ENCODE measurements at regions not wholly inside any gene's neighbourhood (a gene's known extent, or its start where the extent isn't known, plus 50 kb on each side); places are given as distances from the start of the nearest gene placed in this dataset.

DNA sequence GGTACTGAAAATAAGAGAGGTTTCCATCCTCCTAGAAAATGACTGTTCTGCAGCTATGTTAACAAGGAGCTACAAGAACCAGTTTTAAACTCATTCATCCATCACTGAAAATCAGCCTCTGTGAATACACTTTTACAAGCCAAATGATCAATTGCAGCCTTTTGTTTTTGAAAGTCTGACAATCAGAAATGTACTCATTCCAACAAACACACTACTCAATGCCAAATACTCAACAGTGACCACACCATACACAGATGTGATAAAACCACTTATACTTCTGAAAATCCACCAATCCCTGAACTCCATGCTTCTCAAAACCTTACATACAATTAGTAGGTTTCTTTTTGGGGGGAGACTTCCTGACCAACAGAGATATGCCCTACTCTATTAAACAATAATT is 663.9 kb upstream of the CHAC2 start:
- Histone ChIP-seq H3K4me3 (ENCODE audit: low read length) (no peak overlapping the region), H3K9me3 (ENCODE audit: control insufficient read depth, low read length) (no peaks in the 10 kb centered on the region), H3K27me3 (ENCODE audit: control insufficient read depth, insufficient read depth) (no peaks in the 10 kb centered on the region), H3K4me1 (ENCODE audit: control insufficient read depth, insufficient read depth, low read length) (no peaks in the 10 kb centered on the region), H3K27ac (ENCODE audit: low read length) (no peak overlapping the region)
- intact Hi-C loops (cut with DNase I), result no loop called here
- DNase-seq (no peak), ATAC-seq (no peak)

DNA sequence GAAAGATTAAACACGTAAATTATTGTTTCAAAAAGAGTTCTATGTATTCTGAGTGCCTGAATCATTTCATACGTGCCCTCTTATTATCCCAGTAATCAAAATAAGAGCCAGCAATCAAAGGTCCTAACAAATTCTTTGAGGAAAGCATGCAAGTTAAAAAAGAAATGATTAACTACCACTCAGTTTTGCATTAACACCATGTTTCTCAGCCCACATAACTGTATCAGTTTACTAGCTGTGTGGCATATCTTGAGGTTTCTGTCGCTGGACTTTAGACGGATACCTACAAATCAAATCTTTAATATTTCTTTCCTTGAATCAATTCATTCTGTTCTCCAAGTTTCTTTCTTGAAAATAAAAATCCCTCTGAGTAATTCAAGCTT is 668.9 kb upstream of the CHAC2 start:
- Histone ChIP-seq H3K4me3 (ENCODE audit: low read length) (no peak overlapping the region), H3K27ac (ENCODE audit: low read length) (no peak overlapping the region), H3K4me1 (ENCODE audit: control insufficient read depth, insufficient read depth, low read length) (no peaks in the 10 kb centered on the region), H3K9me3 (ENCODE audit: control insufficient read depth, low read length) (no peaks in the 10 kb centered on the region), H3K27me3 (ENCODE audit: control insufficient read depth, insufficient read depth) (no peaks in the 10 kb centered on the region)
- ATAC-seq (no peak), DNase-seq (no peak)
- 77% methylated on average over 4 of the region's 4 CpGs for WGBS
- intact Hi-C loops (cut with DNase I), result no loop called here

DNA sequence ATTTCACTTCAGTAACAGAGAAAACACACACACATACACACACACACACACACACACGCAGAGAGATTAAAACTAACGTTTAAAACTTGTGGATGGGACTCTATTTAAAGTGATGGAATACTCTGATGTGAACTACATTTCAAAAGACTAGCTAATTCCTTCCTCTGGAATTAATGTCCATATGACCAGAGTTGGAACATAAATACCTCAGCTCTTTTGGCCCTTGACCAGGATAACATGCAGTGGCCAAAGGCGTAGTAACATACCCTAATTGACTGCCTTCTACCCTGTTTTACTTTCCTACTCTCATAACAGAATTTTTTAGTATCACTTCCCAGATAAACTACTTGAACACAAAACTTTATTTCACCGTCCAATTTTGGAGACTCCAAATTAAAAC is 671.3 kb upstream of the CHAC2 start:
- no peak overlapping the region for H3K4me3 ChIP-seq (ENCODE audit: low read length)
- no peak for DNase-seq
- no peaks in the 10 kb centered on the region for H3K4me1 ChIP-seq (ENCODE audit: control insufficient read depth, insufficient read depth, low read length)
- no peaks in the 10 kb centered on the region for H3K9me3 ChIP-seq (ENCODE audit: control insufficient read depth, low read length)
- no peak for ATAC-seq
- no peaks in the 10 kb centered on the region for H3K27me3 ChIP-seq (ENCODE audit: control insufficient read depth, insufficient read depth)
- 57% methylated on average over 4 of the region's 4 CpGs for WGBS
- intact Hi-C loops (cut with DNase I), result no loop called here
- H3K27ac ChIP-seq (ENCODE audit: low read length), result no peak overlapping the region

DNA sequence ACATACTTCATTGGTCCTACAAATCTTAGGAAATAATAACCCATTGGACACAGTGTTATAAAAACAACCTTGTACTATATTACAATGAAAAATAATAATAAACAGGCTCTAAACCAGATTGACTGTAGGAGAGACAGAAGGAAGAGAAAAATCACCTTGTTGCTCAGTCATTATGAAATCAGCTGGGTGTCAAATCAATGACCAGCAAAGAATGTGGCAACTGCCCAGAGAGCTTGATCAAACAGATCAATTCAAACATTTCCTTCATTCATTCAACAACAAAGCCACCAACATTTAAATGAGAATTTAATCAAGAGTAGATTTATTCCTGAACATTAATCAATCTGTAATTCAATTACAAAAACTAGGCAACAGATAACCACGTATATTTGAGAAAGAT is 671.9 kb upstream of the CHAC2 start:
- H3K27ac ChIP-seq (ENCODE audit: low read length), result no peak overlapping the region
- intact Hi-C loops (cut with DNase I), result no loop called here
- ATAC-seq (no peak), DNase-seq (no peak)
- no peak overlapping the region for H3K4me3 ChIP-seq (ENCODE audit: low read length)
- 65% methylated on average over 1 of the region's 1 CpG for whole genome bisulfite sequencing
- H3K9me3 ChIP-seq (ENCODE audit: control insufficient read depth, low read length), result no peaks in the 10 kb centered on the region
- H3K4me1 ChIP-seq (ENCODE audit: control insufficient read depth, insufficient read depth, low read length), result no peaks in the 10 kb centered on the region
- H3K27me3 ChIP-seq (ENCODE audit: control insufficient read depth, insufficient read depth), result no peaks in the 10 kb centered on the region

DNA sequence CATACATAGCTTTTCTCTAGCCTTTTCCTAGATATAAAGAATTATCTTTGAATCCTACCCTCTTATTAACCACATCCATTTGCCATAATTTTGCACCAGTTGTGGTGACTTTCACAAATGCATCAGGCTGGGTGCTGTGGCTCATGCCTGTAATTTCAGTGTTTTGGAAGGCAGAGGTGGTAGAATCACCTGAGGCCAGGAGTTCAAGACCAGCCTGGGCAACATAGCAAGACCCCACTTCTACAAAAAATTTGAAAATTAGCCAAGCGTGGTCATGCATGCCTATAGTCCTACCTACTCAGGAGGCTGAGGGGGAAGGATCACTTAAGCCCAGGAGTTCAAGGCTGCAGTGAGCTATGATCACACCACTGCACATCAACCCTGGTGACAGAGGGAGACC is 672.4 kb upstream of the CHAC2 start:
- Histone ChIP-seq H3K9me3 (ENCODE audit: control insufficient read depth, low read length) (no peaks in the 10 kb centered on the region), H3K4me3 (ENCODE audit: low read length) (no peak overlapping the region), H3K27ac (ENCODE audit: low read length) (no peak overlapping the region), H3K4me1 (ENCODE audit: control insufficient read depth, insufficient read depth, low read length) (no peaks in the 10 kb centered on the region), H3K27me3 (ENCODE audit: control insufficient read depth, insufficient read depth) (no peaks in the 10 kb centered on the region)
- WGBS, result 98% methylated on average over 1 of the region's 1 CpG
- intact Hi-C loops (cut with DNase I), result no loop called here
- DNase-seq, result no peak
- no peak for ATAC-seq

DNA sequence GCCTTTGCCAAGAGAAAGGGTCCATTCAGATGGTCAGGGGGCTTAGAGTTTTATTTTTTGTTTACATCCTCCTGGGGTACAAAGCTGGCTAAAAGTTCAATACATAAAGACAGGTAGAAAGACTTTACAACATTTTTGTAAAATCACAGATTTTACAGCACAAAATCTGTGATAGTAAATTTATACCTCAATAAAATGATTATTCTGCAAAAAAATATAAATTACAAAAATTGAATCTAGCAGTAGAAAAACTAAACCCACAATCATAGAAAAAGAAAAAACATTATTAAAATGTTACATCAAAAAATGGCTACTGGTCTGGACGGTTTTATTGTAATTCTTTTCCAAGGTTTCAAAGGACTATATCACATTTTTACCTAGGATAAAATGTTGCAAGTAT is 674.2 kb upstream of the CHAC2 start:
- intact Hi-C loops (cut with DNase I), result no loop called here
- WGBS, result 86% methylated on average over 1 of the region's 1 CpG

DNA sequence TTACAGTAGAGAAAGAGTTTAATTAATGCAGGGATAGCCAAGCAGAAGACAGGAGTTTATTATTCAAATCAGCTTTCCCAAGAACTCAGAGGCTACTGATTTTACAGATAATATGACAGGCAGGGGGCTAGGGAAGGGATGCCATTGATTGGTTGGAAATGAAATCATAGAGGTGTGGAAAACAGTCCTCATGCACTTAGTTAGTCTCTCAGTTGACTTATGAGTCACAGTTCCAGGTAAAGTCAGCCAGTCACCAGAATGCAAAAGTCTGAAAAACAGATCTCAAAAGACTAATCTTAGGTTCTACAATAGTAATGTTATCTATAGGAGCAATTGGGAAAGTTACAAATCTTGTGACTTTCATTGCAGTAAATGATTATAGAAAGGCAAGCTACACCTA is 676.4 kb upstream of the CHAC2 start:
- Histone ChIP-seq H3K27me3 (ENCODE audit: control insufficient read depth, insufficient read depth) (no peaks in the 10 kb centered on the region), H3K9me3 (ENCODE audit: control insufficient read depth, low read length) (no peaks in the 10 kb centered on the region), H3K4me3 (ENCODE audit: low read length) (no peak overlapping the region), H3K27ac (ENCODE audit: low read length) (no peak overlapping the region), H3K4me1 (ENCODE audit: control insufficient read depth, insufficient read depth, low read length) (peaks cover 1% of the 10 kb centered on the region)
- ATAC-seq (no peak), DNase-seq (no peak)
- intact Hi-C loops (cut with DNase I), result no loop called here

More for the DNA sequence above, 674.2 kb upstream of the CHAC2 start:
- DNase-seq, result no peak
- H3K9me3 ChIP-seq (ENCODE audit: control insufficient read depth, low read length), result no peaks in the 10 kb centered on the region
- no peaks in the 10 kb centered on the region for H3K4me1 ChIP-seq (ENCODE audit: control insufficient read depth, insufficient read depth, low read length)
- no peak overlapping the region for H3K4me3 ChIP-seq (ENCODE audit: low read length)
- H3K27me3 ChIP-seq (ENCODE audit: control insufficient read depth, insufficient read depth), result no peaks in the 10 kb centered on the region
- no peak overlapping the region for H3K27ac ChIP-seq (ENCODE audit: low read length)
- ATAC-seq, result no peak

DNA sequence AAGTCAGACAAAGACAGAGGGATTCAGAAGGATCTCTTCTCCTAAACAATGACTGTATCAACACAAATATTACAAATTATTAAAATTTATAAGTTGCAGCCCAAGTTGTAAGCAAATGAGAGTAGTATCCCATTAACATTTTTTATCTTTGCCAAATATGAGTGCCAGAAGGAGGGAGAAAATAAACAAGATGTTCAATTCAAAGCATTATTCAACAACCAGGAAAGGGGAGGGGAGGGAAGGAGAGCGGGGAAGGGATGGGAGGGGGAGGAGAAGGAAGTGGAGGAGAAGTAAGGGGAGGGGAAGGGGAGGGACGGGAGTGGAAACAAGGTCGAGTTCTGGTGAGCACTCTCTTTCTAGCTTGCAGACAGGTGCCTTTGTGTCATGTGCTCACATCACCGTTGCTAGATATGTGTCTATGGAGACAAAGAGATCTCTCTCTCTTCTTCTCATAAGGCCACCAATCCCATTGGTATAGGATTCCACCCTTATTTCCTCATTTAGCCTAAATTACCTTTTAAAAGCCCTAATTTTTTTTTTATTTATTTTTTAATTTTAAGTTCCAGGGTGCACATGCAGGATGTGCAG is 679.6 kb upstream of the CHAC2 start:
- no peak overlapping the region for H3K27ac ChIP-seq (ENCODE audit: low read length)
- intact Hi-C loops (cut with DNase I), result no loop called here
- ATAC-seq, result no peak
- WGBS, result 56% methylated on average over 4 of the region's 4 CpGs
- DNase-seq, result no peak
- no peaks in the 10 kb centered on the region for H3K9me3 ChIP-seq (ENCODE audit: control insufficient read depth, low read length)
- peaks cover 1% of the 10 kb centered on the region for H3K4me1 ChIP-seq (ENCODE audit: control insufficient read depth, insufficient read depth, low read length)
- H3K27me3 ChIP-seq (ENCODE audit: control insufficient read depth, insufficient read depth), result no peaks in the 10 kb centered on the region
- H3K4me3 ChIP-seq (ENCODE audit: low read length), result no peak overlapping the region

DNA sequence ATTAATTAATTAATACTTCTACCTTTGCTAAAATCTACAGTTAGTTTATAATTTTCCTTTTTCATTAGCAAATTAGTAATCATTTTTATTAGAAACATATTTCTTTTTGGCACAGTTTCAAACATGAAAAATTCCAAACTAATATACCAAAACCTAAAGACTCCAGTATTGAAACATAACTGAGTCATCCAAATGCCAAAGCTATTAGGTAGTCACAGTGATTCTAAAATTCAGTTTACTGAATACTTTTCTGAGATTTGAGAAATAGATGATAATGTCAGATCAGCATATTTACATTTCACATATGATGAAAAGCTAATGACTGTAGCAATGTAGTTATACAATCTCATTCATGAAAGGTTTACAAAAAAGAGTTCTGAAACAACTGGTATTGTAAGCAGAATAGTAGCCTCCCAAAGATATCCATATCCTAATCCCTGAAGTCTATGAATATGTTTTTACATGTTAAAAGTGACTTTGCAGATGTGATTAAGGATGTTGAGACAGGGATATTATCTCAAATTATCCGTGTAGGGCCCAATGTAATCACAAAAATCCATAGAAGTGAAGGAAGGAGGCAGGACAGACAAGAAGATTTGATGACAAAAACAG is 680.2 kb upstream of the CHAC2 start:
- DNase-seq, result no peak
- ATAC-seq, result no peak

DNA sequence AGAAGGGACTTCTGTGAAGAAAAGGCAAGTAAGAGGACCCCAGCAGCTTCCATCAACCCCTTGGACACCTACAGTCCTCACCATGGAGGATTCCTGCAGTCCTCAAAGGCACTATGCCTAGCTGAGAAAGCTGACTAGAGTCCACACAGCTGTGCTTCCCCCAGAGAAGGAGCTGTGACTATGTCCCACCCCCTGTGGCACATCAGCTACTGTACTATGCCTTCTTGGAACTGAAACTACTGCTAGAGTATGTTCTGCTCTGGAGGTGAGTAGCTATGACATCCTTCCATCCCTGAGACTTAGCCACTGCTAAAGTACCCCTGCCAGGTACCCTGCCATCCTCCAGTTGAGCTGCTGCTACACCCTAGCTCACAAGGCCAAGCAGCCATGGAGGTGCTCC is 690.2 kb upstream of the CHAC2 start:
- intact Hi-C loops (cut with DNase I), result no loop called here
- no peak overlapping the region for H3K27ac ChIP-seq (ENCODE audit: low read length)
- H3K4me1 ChIP-seq (ENCODE audit: control insufficient read depth, insufficient read depth, low read length), result no peaks in the 10 kb centered on the region
- ATAC-seq (no peak), DNase-seq (no peak)
- H3K9me3 ChIP-seq (ENCODE audit: control insufficient read depth, low read length), result no peaks in the 10 kb centered on the region
- H3K4me3 ChIP-seq (ENCODE audit: low read length), result no peak overlapping the region
- no peaks in the 10 kb centered on the region for H3K27me3 ChIP-seq (ENCODE audit: control insufficient read depth, insufficient read depth)

More for the DNA sequence above, 680.2 kb upstream of the CHAC2 start:
- H3K4me1 ChIP-seq (ENCODE audit: control insufficient read depth, insufficient read depth, low read length), result peaks cover 1% of the 10 kb centered on the region
- H3K27me3 ChIP-seq (ENCODE audit: control insufficient read depth, insufficient read depth), result no peaks in the 10 kb centered on the region
- WGBS, result 32% methylated on average over 1 of the region's 1 CpG
- no peaks in the 10 kb centered on the region for H3K9me3 ChIP-seq (ENCODE audit: control insufficient read depth, low read length)
- no peak overlapping the region for H3K4me3 ChIP-seq (ENCODE audit: low read length)
- intact Hi-C loops (cut with DNase I), result no loop called here
- H3K27ac ChIP-seq (ENCODE audit: low read length), result no peak overlapping the region

DNA sequence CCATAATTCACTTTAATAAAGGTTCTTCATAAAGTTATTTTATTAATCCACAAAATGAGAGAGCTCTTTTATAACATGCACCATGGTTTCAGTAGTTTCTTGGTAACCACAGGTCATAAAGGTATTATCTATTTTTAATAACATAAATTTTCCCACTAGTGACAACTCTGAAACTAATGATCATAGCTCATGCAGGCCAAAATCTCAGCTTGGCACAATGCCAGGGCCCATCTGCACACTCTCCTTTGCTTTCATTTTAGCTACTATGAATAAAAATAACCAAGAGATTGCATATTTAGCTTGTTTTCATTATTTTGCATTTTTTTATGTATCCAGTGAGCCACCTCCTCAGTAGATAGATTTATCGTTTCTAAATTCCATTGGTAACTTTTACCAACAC is 691.8 kb upstream of the CHAC2 start:
- DNase-seq (peak in 2 of 3 donors; percentile 15 to 34), ATAC-seq (no peak)
- no peaks in the 10 kb centered on the region for H3K27me3 ChIP-seq (ENCODE audit: control insufficient read depth, insufficient read depth)
- no peaks in the 10 kb centered on the region for H3K4me1 ChIP-seq (ENCODE audit: control insufficient read depth, insufficient read depth, low read length)
- H3K27ac ChIP-seq (ENCODE audit: low read length), result no peak overlapping the region
- 61% methylated on average over 1 of the region's 1 CpG for WGBS
- H3K9me3 ChIP-seq (ENCODE audit: control insufficient read depth, low read length), result no peaks in the 10 kb centered on the region
- intact Hi-C loops (cut with DNase I), result no loop called here
- no peak overlapping the region for H3K4me3 ChIP-seq (ENCODE audit: low read length)

DNA sequence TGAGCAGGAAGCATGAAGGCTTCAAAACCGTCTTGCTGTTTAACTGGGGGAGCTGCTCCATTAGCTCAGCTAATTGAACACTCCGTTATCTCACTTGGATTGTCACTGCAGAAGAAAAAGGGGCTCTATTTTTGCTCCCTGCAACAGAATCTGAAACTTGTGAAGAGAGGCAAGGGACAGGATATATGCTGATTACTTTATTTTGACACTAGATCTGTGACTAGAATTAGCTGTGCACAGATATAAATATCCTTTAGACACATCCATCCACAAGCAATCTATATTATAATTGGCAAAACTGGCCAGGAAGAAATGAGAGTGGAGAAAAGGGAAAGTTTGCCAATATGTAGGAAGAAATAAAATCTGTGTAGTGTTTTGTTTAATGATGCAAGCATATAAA is 700.1 kb upstream of the CHAC2 start:
- WGBS, result 34% methylated on average over 2 of the region's 2 CpGs
- H3K9me3 ChIP-seq (ENCODE audit: control insufficient read depth, low read length), result no peaks in the 10 kb centered on the region
- intact Hi-C loops (cut with DNase I), result no loop called here
- no peak overlapping the region for H3K4me3 ChIP-seq (ENCODE audit: low read length)
- ATAC-seq, result no peak
- H3K27ac ChIP-seq (ENCODE audit: low read length), result no peak overlapping the region
- no peak for DNase-seq
- H3K4me1 ChIP-seq (ENCODE audit: control insufficient read depth, insufficient read depth, low read length), result no peaks in the 10 kb centered on the region
- no peaks in the 10 kb centered on the region for H3K27me3 ChIP-seq (ENCODE audit: control insufficient read depth, insufficient read depth)
